ENCODE measurements at regions not wholly inside any gene's neighbourhood (a gene's known extent, or its start where the extent isn't known, plus 50 kb on each side); places are given as distances from the start of the nearest gene placed in this dataset.

GRCh38 chr1:195960580-195960979, 647.7 kb downstream of the KCNT2 start:
- dilution Hi-C loops (cut with MboI; ENCODE audit: extremely low pct_ligation_motif_present, low sequenced_read_pairs) (no loop called here), intact Hi-C loops (cut with micrococcal nuclease) (no loop called here)
- DNase-seq (ENCODE audit: low read depth, low spot score) (no peak), FAIRE-seq (no peak)
- H3K4me2 ChIP-seq (ENCODE audit: insufficient read depth, low read length), result no peak overlapping the region
- POLR2A ChIA-PET, result no interaction called here
- no peaks in the 10 kb centered on the region for H3K9me1 ChIP-seq (replicated peaks; ENCODE audit: control insufficient read depth, extremely low read depth, insufficient read depth, low read length)
- H3K4me3 ChIP-seq (replicated peaks in 1 of 3; ENCODE audit: insufficient read depth in 1 of 3, low read depth in 1 of 3, low read length in 3 of 3), result no peak overlapping the region
- CTCF ChIA-PET, result no interaction called here
- no peak overlapping the region for H3K27ac ChIP-seq (ENCODE audit: insufficient read depth, low read depth, low read length)
- no peaks in the 10 kb centered on the region for H3K4me1 ChIP-seq (ENCODE audit: control insufficient read depth, extremely low read depth, insufficient read depth, low read length)
- no peak overlapping the region for H2AFZ ChIP-seq (ENCODE audit: low read depth, low read length)
- H4K20me1 ChIP-seq (replicated peaks; ENCODE audit: control insufficient read depth, extremely low read depth, insufficient read depth, low read length), result no peaks in the 10 kb centered on the region
- H3K27me3 ChIP-seq (ENCODE audit: control insufficient read depth in 2 of 2, insufficient read depth in 2 of 2, low read length in 2 of 2), result no peaks in the 10 kb centered on the region
- TF ChIP-seq POLR2A (IDR thresholded peaks at IDR 0.05; ENCODE audit: low read depth, low read length) (no peak), CTCF (IDR thresholded peaks at IDR 0.05; ENCODE audit: extremely low read depth in 1 of 2, insufficient read depth in 1 of 2, low read depth in 1 of 2, low read length in 2 of 2) (no peak), MAX (IDR thresholded peaks at IDR 0.05; ENCODE audit: insufficient read depth, insufficient read length) (no peak), MYC (IDR thresholded peaks at IDR 0.05; ENCODE audit: low read depth, low read length) (no peak), JUN (IDR thresholded peaks at IDR 0.05; ENCODE audit: borderline replicate concordance, insufficient read depth, insufficient read length, low read depth) (no peak), POLR2AphosphoS5 (IDR thresholded peaks at IDR 0.05; ENCODE audit: insufficient read depth, low read depth, low read length) (no peak), FOS (IDR thresholded peaks at IDR 0.05; ENCODE audit: borderline replicate concordance, insufficient read depth, low read length) (no peak), GATA2 (IDR thresholded peaks at IDR 0.05; ENCODE audit: insufficient read depth, insufficient read length, low read depth, low read length) (no peak), EZH2 (IDR thresholded peaks at IDR 0.05; ENCODE audit: borderline replicate concordance, low read depth, low read length, severe bottlenecking) (no peak)
- no TSS peak for BruUV-seq (replicated peaks)
- no peaks in the 10 kb centered on the region for H3K79me2 ChIP-seq (ENCODE audit: control insufficient read depth, insufficient read depth, low read length)
- no peaks in the 10 kb centered on the region for H3K36me3 ChIP-seq (ENCODE audit: control insufficient read depth in 2 of 2, extremely low read depth in 1 of 2, insufficient read depth in 2 of 2, low read length in 2 of 2)
- H3K9ac ChIP-seq (replicated peaks; ENCODE audit: extremely low read depth, insufficient read depth, low read length), result no peak overlapping the region
- no peaks in the 10 kb centered on the region for H3K9me3 ChIP-seq (replicated peaks; ENCODE audit: control insufficient read depth, insufficient read depth, low read length)
